ENCODE measurements at regions not wholly inside any gene's neighbourhood (a gene's known extent, or its start where the extent isn't known, plus 50 kb on each side); places are given as distances from the start of the nearest gene placed in this dataset.

DNA sequence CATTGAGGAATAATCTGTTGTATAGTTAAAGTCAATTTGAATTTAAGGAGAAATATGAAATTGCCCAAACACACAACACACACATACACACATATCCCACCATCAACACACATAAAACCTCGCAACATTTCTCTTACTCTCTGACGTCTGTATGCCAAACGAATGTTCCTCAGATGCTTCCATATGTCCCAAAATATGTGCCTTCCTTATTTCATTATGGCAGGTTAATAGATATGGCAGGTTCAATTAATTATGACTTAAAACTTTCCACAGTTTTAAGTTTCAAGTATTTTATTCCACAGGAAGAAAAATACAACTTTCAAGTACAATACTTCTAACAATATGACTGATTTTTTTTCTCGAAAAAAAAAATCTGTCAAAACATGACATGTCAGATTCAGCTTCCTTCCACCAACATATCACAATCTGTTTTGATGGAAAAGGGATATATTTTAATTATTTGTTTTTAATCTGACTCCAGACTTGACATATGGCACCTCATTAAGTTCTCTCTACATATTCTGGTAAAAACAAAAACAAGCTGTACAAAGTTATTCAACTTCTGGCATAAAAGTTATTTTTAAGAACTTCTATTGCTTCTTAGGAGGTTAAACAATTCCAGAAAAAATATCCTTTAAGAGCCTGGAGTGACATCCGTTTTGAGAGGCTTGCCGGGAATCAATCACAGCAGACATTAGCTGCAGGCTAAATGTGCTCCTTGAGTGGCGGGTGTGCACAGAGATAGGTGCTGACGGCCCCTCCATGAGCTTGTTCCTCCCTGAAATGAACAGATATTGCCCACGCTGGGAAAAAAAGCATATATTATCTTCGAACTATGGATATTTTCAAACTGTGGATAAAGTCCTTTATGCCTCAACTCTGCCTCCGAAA is 812.7 kb downstream of the DCDC2C start:
- Histone ChIP-seq H3K4me1 (no peaks in the 10 kb centered on the region), H3K9me3 (peaks cover 17% of the 10 kb centered on the region; the same call in 2 of the 3 replicates), H3K4me3 (no peak overlapping the region), H3K4me2 (no peak overlapping the region), H3K27ac (no peak overlapping the region)
- FAIRE-seq: no peak
- ChIA-PET POLR2A (no interaction called here), CTCF (no interaction called here)
- DNase-seq (ENCODE audit: low read depth in 1 of 2, low spot score in 1 of 2): no peak
- no peak for ATAC-seq
- WGBS (ENCODE audit: missing lambda C conversion rate): 7% methylated on average over 11 of the region's 11 CpGs
- TF ChIP-seq, protein P1, sequence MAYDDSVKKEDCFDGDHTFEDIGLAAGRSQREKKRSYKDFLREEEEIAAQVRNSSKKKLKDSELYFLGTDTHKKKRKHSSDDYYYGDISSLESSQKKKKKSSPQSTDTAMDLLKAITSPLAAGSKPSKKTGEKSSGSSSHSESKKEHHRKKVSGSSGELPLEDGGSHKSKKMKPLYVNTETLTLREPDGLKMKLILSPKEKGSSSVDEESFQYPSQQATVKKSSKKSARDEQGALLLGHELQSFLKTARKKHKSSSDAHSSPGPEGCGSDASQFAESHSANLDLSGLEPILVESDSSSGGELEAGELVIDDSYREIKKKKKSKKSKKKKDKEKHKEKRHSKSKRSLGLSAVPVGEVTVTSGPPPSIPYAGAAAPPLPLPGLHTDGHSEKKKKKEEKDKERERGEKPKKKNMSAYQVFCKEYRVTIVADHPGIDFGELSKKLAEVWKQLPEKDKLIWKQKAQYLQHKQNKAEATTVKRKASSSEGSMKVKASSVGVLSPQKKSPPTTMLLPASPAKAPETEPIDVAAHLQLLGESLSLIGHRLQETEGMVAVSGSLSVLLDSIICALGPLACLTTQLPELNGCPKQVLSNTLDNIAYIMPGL (CRISPR knock-in tag; IDR thresholded peaks at IDR 0.05; ENCODE audit: borderline replicate concordance): no peak
- TF ChIP-seq HOXA7 (CRISPR knock-in tag; IDR thresholded peaks at IDR 0.05): no peak
- TF ChIP-seq BHLHE40 (IDR thresholded peaks at IDR 0.05; ENCODE audit: low read depth, low read length): no peak
- no peak for TF ChIP-seq POLR2A (IDR thresholded peaks at IDR 0.05; ENCODE audit: low read length)
- TF ChIP-seq MAZ (IDR thresholded peaks at IDR 0.05; ENCODE audit: borderline replicate concordance, low read depth, low read length): no peak
- TF ChIP-seq, protein P2, sequence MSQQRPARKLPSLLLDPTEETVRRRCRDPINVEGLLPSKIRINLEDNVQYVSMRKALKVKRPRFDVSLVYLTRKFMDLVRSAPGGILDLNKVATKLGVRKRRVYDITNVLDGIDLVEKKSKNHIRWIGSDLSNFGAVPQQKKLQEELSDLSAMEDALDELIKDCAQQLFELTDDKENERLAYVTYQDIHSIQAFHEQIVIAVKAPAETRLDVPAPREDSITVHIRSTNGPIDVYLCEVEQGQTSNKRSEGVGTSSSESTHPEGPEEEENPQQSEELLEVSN (IDR thresholded peaks at IDR 0.05; ENCODE audit: borderline replicate concordance, low read depth): no peak
- TF ChIP-seq SREBF2 (IDR thresholded peaks at IDR 0.05): no peak
- no peak for TF ChIP-seq NR3C1 (IDR thresholded peaks at IDR 0.05)
- no peak for TF ChIP-seq CHD2 (IDR thresholded peaks at IDR 0.05; ENCODE audit: low read length, partially characterized antibody)
- TF ChIP-seq, protein P3, sequence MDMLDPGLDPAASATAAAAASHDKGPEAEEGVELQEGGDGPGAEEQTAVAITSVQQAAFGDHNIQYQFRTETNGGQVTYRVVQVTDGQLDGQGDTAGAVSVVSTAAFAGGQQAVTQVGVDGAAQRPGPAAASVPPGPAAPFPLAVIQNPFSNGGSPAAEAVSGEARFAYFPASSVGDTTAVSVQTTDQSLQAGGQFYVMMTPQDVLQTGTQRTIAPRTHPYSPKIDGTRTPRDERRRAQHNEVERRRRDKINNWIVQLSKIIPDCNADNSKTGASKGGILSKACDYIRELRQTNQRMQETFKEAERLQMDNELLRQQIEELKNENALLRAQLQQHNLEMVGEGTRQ (IDR thresholded peaks at IDR 0.05): no peak
- TF ChIP-seq, protein P4, sequence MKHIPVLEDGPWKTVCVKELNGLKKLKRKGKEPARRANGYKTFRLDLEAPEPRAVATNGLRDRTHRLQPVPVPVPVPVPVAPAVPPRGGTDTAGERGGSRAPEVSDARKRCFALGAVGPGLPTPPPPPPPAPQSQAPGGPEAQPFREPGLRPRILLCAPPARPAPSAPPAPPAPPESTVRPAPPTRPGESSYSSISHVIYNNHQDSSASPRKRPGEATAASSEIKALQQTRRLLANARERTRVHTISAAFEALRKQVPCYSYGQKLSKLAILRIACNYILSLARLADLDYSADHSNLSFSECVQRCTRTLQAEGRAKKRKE (CRISPR knock-in tag; IDR thresholded peaks at IDR 0.05; ENCODE audit: low read depth): no peak
- TF ChIP-seq RARB (CRISPR knock-in tag; IDR thresholded peaks at IDR 0.05): no peak
- no peak for TF ChIP-seq TFCP2L1 (CRISPR knock-in tag; IDR thresholded peaks at IDR 0.05)
- TF ChIP-seq NPAS2 (CRISPR knock-in tag; IDR thresholded peaks at IDR 0.05; ENCODE audit: borderline replicate concordance): no peak
- TF ChIP-seq, protein P5, sequence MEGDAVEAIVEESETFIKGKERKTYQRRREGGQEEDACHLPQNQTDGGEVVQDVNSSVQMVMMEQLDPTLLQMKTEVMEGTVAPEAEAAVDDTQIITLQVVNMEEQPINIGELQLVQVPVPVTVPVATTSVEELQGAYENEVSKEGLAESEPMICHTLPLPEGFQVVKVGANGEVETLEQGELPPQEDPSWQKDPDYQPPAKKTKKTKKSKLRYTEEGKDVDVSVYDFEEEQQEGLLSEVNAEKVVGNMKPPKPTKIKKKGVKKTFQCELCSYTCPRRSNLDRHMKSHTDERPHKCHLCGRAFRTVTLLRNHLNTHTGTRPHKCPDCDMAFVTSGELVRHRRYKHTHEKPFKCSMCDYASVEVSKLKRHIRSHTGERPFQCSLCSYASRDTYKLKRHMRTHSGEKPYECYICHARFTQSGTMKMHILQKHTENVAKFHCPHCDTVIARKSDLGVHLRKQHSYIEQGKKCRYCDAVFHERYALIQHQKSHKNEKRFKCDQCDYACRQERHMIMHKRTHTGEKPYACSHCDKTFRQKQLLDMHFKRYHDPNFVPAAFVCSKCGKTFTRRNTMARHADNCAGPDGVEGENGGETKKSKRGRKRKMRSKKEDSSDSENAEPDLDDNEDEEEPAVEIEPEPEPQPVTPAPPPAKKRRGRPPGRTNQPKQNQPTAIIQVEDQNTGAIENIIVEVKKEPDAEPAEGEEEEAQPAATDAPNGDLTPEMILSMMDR (IDR thresholded peaks at IDR 0.05): no peak

DNA sequence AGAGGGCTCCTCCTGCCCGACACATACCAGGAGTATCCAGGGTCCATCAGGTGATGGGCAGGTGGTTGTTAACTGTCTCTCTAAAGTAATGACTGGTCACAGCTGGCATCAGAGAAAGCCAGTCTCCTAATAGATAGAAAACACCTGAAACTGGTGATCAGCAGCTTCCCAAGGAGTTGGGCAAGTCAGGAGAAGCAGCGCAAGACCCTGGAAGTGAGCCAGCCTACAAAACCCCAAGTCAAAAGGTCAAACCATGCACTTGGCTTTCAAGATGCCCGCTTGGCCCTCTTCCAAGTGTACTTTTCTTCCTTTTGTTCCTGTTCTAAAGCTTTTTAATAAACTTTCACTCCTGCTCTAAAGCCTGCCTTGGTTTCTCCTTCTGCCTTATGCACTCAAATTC is 815.2 kb downstream of the DCDC2C start:
- POLR2A ChIA-PET: no interaction called here
- Histone ChIP-seq H3K27ac (no peak overlapping the region), H3K9me3 (peaks cover 19% of the 10 kb centered on the region), H3K4me2 (no peak overlapping the region), H3K4me1 (no peaks in the 10 kb centered on the region), H3K4me3 (no peak overlapping the region)
- CTCF ChIA-PET: interaction anchor here (0.6 kb wide), 2 partner anchors 176 to 1582 kb away, joined by 3 to 4 read pairs; no protein-coding TSS in a partner anchor
- ATAC-seq (no peak), FAIRE-seq (no peak), DNase-seq (ENCODE audit: low read depth in 1 of 2, low spot score in 1 of 2) (no peak)
- 24% methylated on average over 3 of the region's 3 CpGs for WGBS (ENCODE audit: missing lambda C conversion rate)
- TF ChIP-seq, protein P2 (IDR thresholded peaks at IDR 0.05; ENCODE audit: borderline replicate concordance, low read depth): no peak
- no peak for TF ChIP-seq HOXB5 (CRISPR knock-in tag; IDR thresholded peaks at IDR 0.05)
- no peak for TF ChIP-seq BHLHE40 (IDR thresholded peaks at IDR 0.05; ENCODE audit: low read depth, low read length)
- TF ChIP-seq HEYL (CRISPR knock-in tag; IDR thresholded peaks at IDR 0.05): no peak
- TF ChIP-seq CEBPB (IDR thresholded peaks at IDR 0.05): no peak
- TF ChIP-seq FOSL2 (IDR thresholded peaks at IDR 0.05): no peak
- TF ChIP-seq FOSL2 (CRISPR knock-in tag; IDR thresholded peaks at IDR 0.05): no peak
- TF ChIP-seq EHF (CRISPR knock-in tag; IDR thresholded peaks at IDR 0.05): no peak
- TF ChIP-seq RARB (CRISPR knock-in tag; IDR thresholded peaks at IDR 0.05): no peak
- no peak for TF ChIP-seq POLR2AphosphoS2 (conservative IDR thresholded peaks at IDR 0.05; ENCODE audit: low read length)
- TF ChIP-seq, protein P6, sequence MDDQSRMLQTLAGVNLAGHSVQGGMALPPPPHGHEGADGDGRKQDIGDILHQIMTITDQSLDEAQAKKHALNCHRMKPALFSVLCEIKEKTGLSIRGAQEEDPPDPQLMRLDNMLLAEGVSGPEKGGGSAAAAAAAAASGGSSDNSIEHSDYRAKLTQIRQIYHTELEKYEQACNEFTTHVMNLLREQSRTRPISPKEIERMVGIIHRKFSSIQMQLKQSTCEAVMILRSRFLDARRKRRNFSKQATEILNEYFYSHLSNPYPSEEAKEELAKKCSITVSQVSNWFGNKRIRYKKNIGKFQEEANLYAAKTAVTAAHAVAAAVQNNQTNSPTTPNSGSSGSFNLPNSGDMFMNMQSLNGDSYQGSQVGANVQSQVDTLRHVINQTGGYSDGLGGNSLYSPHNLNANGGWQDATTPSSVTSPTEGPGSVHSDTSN (IDR thresholded peaks at IDR 0.05): no peak
- TF ChIP-seq, protein P4 (CRISPR knock-in tag; IDR thresholded peaks at IDR 0.05; ENCODE audit: low read depth): no peak
- no peak for TF ChIP-seq CHD2 (IDR thresholded peaks at IDR 0.05; ENCODE audit: low read length, partially characterized antibody)
- TF ChIP-seq MAFK (IDR thresholded peaks at IDR 0.05; ENCODE audit: partially characterized antibody): no peak
- no peak for TF ChIP-seq FOXS1 (CRISPR knock-in tag; IDR thresholded peaks at IDR 0.05)
- TF ChIP-seq RFX5 (IDR thresholded peaks at IDR 0.05): no peak
- no peak for TF ChIP-seq RNF2 (IDR thresholded peaks at IDR 0.05; ENCODE audit: borderline replicate concordance, low read depth)
- TF ChIP-seq, protein P7, sequence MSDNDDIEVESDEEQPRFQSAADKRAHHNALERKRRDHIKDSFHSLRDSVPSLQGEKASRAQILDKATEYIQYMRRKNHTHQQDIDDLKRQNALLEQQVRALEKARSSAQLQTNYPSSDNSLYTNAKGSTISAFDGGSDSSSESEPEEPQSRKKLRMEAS (IDR thresholded peaks at IDR 0.05): no peak
